ENCODE measurements at regions not wholly inside any gene's neighbourhood (a gene's known extent, or its start where the extent isn't known, plus 50 kb on each side); places are given as distances from the start of the nearest gene placed in this dataset.
"Not testable (repeated sequence)": the region's sequence is repeated elsewhere in the genome, so short reads cannot be mapped to it uniquely, and the experiment has no call there.

GRCh38 chr5:36801523-36801922 is 75.0 kb upstream of the NIPBL start:
- no peak overlapping the region for H3K4me3 ChIP-seq (replicated peaks; ENCODE audit: low read depth, low read length)
- DNase-seq (ENCODE audit: low read depth): no peak
- TF ChIP-seq CTCF (IDR thresholded peaks at IDR 0.05; ENCODE audit: low read length, missing control alignments): no peak

GRCh38 chr5:36802187-36802586 is 74.4 kb upstream of the NIPBL start:
- H3K4me3 ChIP-seq (replicated peaks; ENCODE audit: low read depth, low read length): no peak overlapping the region
- no peak for DNase-seq (ENCODE audit: low read depth)
- no peak for TF ChIP-seq CTCF (IDR thresholded peaks at IDR 0.05; ENCODE audit: low read length, missing control alignments)

GRCh38 chr5:36813249-36813648 is 63.3 kb upstream of the NIPBL start:
- H3K4me3 ChIP-seq (replicated peaks; ENCODE audit: low read depth, low read length); DNase-seq (ENCODE audit: low read depth): not testable (repeated sequence)

GRCh38 chr5:36815871-36816270 is 60.7 kb upstream of the NIPBL start:
- DNase-seq (ENCODE audit: low read depth): no peak
- TF ChIP-seq CTCF (IDR thresholded peaks at IDR 0.05; ENCODE audit: low read length, missing control alignments): no peak
- H3K4me3 ChIP-seq (replicated peaks; ENCODE audit: low read depth, low read length): no peak overlapping the region

GRCh38 chr5:36820900-36821299 is 55.7 kb upstream of the NIPBL start:
- H3K4me3 ChIP-seq (replicated peaks; ENCODE audit: low read depth, low read length): no peak overlapping the region
- TF ChIP-seq CTCF (IDR thresholded peaks at IDR 0.05; ENCODE audit: low read length, missing control alignments): no peak
- no peak for DNase-seq (ENCODE audit: low read depth)

- no peak overlapping the region for H3K4me3 ChIP-seq (replicated peaks; ENCODE audit: low read depth, low read length)
- DNase-seq (ENCODE audit: low read depth): no peak
- TF ChIP-seq CTCF (IDR thresholded peaks at IDR 0.05; ENCODE audit: low read length, missing control alignments): no peak
Observed at GRCh38 chr5:36826694-36827093, 49.9 kb upstream of the NIPBL start.

Data from fibroblast of pulmonary artery (primary cell).